Testis (tissue), 2 donors: ENCODE measurements at regions not wholly inside any gene's neighbourhood (a gene's known extent, or its start where the extent isn't known, plus 50 kb on each side); places are given as distances from the start of the nearest gene placed in this dataset.

ENCODE experiments used
- POLR2A ChIP-seq: fragments of 450-650 bp; IDR thresholded peaks from one replicate; pipeline ENCODE4 v1.6.1; 2017; ENCODE audit warnings: antibody characterized with exemption, mild to moderate bottlenecking, moderate library complexity
- TF ChIP-seq, protein P1 (sequence below), 3 experiments: fragments of 450-650 bp in 2 of 3; fragments of 200-600 bp in 1 of 3; sonication (generic) in 1 of 3; IDR thresholded peaks; one replicate each; pipeline ENCODE4 v1.5.1; 2016 to 2019; ENCODE audit warnings: antibody characterized with exemption in 3 of 3, mild to moderate bottlenecking in 2 of 3, moderate library complexity in 1 of 3

DNA sequence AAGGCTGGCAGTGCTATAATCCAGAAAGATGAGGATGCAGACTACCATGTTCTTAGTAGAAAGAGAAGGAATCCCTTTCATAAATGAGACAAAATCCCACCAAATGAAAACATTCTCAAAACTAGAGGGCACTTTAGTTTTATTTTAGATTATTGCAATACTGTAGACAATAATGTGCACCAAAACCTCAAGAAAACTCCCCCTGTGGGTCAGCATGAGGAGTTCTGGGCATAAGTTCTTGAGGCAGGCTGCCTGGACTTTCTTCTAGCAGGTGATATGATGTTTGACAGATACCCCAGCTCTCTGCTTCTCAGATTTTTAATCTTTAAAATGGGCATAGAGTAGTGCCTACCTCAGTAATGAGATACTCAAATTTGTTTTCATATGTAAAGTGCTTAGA lies 196.3 kb upstream of the CTNND2 start:
- TF ChIP-seq, protein P1, sequence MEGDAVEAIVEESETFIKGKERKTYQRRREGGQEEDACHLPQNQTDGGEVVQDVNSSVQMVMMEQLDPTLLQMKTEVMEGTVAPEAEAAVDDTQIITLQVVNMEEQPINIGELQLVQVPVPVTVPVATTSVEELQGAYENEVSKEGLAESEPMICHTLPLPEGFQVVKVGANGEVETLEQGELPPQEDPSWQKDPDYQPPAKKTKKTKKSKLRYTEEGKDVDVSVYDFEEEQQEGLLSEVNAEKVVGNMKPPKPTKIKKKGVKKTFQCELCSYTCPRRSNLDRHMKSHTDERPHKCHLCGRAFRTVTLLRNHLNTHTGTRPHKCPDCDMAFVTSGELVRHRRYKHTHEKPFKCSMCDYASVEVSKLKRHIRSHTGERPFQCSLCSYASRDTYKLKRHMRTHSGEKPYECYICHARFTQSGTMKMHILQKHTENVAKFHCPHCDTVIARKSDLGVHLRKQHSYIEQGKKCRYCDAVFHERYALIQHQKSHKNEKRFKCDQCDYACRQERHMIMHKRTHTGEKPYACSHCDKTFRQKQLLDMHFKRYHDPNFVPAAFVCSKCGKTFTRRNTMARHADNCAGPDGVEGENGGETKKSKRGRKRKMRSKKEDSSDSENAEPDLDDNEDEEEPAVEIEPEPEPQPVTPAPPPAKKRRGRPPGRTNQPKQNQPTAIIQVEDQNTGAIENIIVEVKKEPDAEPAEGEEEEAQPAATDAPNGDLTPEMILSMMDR (IDR thresholded peaks at IDR 0.05) = no peak
- no peak for TF ChIP-seq POLR2A
